ENCODE measurements at regions not wholly inside any gene's neighbourhood (a gene's known extent, or its start where the extent isn't known, plus 50 kb on each side); places are given as distances from the start of the nearest gene placed in this dataset.

GRCh38 chr4:163790231-163790630 lies 295.7 kb downstream of the TMA16 start:
- intact Hi-C loops (cut with DNase I; ENCODE audit: low total_unique reads), result no loop called here

GRCh38 chr4:163795885-163796284 lies 301.4 kb downstream of the TMA16 start:
- H3K4me3 ChIP-seq (ENCODE audit: low read depth, poor library complexity, severe bottlenecking), result no peak overlapping the region
- 69 to 81% methylated on average over 3 of the region's 3 CpGs for WGBS, 2 donors
- intact Hi-C loops (cut with DNase I; ENCODE audit: low total_unique reads), result no loop called here
- DNase-seq (ENCODE audit: low spot score in 2 of 2), result no peak
- TF ChIP-seq POLR2A (IDR thresholded peaks at IDR 0.05), result no peak
- no peak for TF ChIP-seq CTCF (IDR thresholded peaks at IDR 0.05)

More at GRCh38 chr4:163790231-163790630, 295.7 kb downstream of the TMA16 start:
- DNase-seq (ENCODE audit: low spot score in 2 of 2), result no peak
- WGBS, 2 donors, result 82 to 84% methylated on average over 3 of the region's 3 CpGs
- TF ChIP-seq POLR2A (IDR thresholded peaks at IDR 0.05) (no peak), CTCF (IDR thresholded peaks at IDR 0.05) (no peak)
- H3K4me3 ChIP-seq (ENCODE audit: low read depth, poor library complexity, severe bottlenecking), result no peak overlapping the region

GRCh38 chr4:163804001-163804400 lies 309.5 kb downstream of the TMA16 start:
- DNase-seq (ENCODE audit: low spot score in 2 of 2), result no peak
- intact Hi-C loops (cut with DNase I; ENCODE audit: low total_unique reads), result no loop called here
- H3K4me3 ChIP-seq (ENCODE audit: low read depth, poor library complexity, severe bottlenecking), result no peak overlapping the region
- no peak for TF ChIP-seq POLR2A (IDR thresholded peaks at IDR 0.05)
- no peak for TF ChIP-seq CTCF (IDR thresholded peaks at IDR 0.05)

- no peak for DNase-seq (ENCODE audit: low spot score in 2 of 2)
- no peak overlapping the region for H3K4me3 ChIP-seq (ENCODE audit: low read depth, poor library complexity, severe bottlenecking)
- WGBS, 2 donors, result 42 to 45% methylated on average over 2 of the region's 2 CpGs
- intact Hi-C loops (cut with DNase I; ENCODE audit: low total_unique reads), result no loop called here
- TF ChIP-seq CTCF (IDR thresholded peaks at IDR 0.05) (no peak), POLR2A (IDR thresholded peaks at IDR 0.05) (no peak)
These were observed 312.2 kb downstream of the TMA16 start for GRCh38 chr4:163806653-163807052.

GRCh38 chr4:163808011-163808410 lies 313.5 kb downstream of the TMA16 start:
- no peak for TF ChIP-seq POLR2A (IDR thresholded peaks at IDR 0.05)
- no peak for TF ChIP-seq CTCF (IDR thresholded peaks at IDR 0.05)
- intact Hi-C loops (cut with DNase I; ENCODE audit: low total_unique reads), result no loop called here
- H3K4me3 ChIP-seq (ENCODE audit: low read depth, poor library complexity, severe bottlenecking), result no peak overlapping the region
- no peak for DNase-seq (ENCODE audit: low spot score in 2 of 2)
- WGBS, 2 donors, result 69 to 77% methylated on average over 2 of the region's 2 CpGs

GRCh38 chr4:163810755-163811154 lies 316.3 kb downstream of the TMA16 start:
- intact Hi-C loops (cut with DNase I; ENCODE audit: low total_unique reads), result no loop called here
- H3K4me3 ChIP-seq (ENCODE audit: low read depth, poor library complexity, severe bottlenecking), result no peak overlapping the region
- WGBS, 2 donors, result 33 to 55% methylated on average over 3 of the region's 3 CpGs
- no peak for DNase-seq (ENCODE audit: low spot score in 2 of 2)
- TF ChIP-seq POLR2A (IDR thresholded peaks at IDR 0.05), result no peak
- TF ChIP-seq CTCF (IDR thresholded peaks at IDR 0.05), result no peak
